Pulmonary artery endothelial cell (primary cell): ENCODE measurements at regions not wholly inside any gene's neighbourhood (a gene's known extent, or its start where the extent isn't known, plus 50 kb on each side); places are given as distances from the start of the nearest gene placed in this dataset.

Experiments
- DNase-seq: peaks from one replicate; pipeline ENCODE4 v3.0.0-alpha.2; 2011; ENCODE audit warnings: low read depth, low spot score

DNA sequence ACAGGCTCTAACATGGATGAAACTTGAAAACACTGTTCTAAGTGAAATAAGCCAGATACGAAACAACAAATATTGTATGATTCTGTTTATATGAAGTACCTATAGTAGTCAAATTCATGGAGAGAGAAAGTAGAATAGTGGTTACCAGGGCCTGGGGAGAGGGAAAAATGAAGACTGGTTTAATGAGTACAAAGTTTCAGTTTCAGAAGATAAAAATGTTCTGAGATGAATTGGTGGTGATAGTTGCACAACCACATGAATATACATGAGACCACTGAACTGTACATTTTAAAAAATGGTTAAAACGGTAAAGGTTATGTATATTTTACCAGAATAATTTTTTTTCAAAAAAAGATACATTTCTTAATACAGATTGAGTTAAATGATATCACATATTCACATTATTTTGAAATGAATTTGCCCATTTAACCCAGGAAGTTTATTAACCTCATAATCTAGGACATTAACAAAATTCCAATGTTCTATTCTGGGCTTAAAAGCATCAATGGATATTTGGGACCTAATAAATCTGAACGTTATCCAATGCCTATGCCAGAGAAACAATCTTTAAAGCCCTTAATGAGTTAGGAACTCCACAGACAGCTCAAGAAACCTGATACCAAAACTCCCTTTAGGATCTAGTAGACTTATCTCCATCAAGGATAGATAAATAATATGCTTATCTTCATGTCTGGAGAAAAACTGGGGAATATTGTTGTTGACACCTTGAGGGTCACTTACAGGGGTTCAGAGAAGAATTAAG, 521.3 kb downstream of the EFNA5 start:
- no peak for DNase-seq

DNA sequence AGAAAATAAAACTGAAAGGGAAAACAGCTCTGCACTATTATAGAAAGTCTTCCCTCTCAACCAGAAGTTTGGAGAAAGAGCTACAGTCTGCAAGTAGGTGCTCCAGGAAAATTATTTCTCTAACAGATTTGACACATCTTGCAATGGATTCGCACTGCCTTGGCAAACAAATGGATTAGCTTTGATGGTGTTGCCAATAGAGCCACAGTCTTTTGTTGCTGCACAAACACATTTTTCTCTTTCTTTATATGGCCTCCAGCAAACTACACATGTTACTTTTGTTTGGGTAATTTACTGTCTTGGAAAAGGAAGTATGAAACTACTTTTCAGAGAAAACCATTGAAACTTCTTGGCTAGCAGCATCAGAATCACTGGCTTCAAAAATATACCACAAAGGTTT, 523.1 kb downstream of the EFNA5 start:
- DNase-seq, result no peak

DNA sequence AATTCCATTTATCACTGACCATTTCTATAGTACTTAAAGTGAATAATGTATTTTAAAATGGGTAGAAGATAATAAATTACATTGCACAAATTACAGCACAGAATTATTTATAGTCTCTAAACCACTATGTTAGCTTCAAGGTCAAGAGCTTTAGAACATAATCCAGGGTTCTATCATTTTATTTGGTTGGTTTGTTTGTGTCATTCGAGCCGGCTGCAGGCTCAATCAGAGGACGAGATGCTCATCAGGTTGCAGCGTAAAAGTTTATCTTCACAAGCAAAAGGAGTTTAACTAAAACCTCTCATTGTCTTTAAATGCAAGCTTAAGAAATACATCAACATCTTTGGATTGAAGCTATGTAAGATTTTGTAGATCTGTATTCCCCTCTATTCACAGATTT, 523.8 kb downstream of the EFNA5 start:
- no peak for DNase-seq

DNA sequence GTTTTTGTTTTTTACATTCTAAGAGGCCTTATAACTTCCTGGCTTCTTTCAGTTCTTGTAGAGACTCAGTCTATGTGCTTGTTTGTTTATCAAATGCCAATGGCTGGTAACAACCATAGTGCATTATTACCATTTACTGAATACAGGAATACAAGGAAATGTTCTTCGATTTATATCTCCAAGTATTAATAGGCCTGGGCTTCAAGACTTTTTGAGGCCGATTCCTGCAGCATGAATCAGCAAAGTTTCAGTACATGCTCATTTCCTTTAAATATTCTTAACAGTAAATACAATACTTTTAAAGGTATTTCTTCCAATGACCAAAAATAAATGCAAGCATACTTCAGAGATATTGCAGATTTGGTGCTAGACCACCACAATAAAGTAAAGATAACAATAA, 535.3 kb downstream of the EFNA5 start:
- DNase-seq, result peak; percentile 45

DNA sequence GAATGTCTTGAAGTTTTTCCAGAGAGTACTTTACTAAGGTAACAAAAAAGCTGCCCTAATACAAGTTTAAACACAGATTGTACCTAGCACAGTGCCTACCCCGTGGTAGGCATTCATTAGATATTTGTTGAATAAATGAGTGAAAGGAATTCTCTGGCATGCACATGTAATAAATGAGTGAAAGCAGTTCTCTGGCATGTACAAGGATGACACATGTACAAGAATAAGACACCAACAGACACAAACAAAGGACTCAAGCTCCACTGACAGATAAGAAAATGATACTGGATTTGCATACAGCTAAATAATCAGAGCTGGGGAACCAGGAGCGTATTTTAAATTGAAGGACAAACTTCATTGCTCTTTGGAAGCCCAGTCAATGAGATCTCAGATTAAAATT, 535.8 kb downstream of the EFNA5 start:
- DNase-seq, result no peak

DNA sequence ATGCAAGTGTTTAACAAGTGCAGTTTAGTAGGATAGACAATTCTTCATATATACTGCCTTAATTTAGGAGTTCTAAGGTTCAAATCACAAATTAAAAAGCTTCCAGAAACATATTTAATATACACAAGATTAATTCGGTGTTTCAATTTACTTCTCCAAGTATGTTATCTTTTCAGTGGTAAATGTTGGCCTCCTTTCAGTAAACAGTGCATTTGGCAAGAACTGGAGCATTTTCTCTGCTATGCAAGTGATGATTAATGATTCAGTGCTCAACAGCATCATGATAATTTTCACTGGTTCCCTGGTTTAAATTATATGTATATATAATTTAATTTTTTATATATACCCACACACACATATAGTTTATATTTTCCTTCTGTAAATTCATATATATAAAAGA, 541.7 kb downstream of the EFNA5 start:
- no peak for DNase-seq

DNA sequence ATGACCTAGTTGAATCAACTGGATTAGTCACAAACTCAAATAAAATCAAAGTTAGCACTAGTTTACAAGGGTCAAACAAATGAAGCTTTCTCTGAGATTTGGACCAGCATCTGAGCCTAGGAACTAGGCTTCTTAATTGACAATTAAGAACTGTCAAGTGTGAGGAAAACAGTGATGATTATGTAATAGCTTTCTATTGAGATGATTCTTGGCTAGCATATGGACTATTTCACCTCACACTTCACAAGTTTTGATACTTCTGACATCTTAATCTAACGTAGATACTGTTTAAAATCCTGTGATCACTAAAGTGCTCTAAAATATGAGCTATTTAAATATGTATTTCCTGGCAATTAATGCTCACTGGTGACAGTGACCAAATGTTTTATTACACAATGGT, 542.9 kb downstream of the EFNA5 start:
- DNase-seq, result no peak

DNA sequence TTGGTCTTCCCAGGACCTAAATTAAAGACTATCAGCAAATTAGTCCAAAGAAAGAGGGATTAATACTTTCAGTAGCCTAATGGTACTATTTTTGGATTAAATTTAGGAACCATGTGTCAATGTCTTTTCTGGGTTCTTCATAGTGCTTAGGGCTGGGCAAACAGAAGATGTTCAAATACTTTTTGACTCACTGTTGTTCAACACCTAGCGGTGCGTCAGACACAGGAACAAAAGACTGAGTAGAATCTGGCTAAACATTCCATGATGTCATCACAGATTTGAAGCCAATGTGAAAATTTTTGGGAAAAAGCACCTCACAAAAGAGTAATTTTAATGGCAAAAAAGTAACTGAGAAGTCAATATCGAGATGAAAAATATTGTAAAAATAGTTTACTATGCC, 544.4 kb downstream of the EFNA5 start:
- DNase-seq, result no peak

DNA sequence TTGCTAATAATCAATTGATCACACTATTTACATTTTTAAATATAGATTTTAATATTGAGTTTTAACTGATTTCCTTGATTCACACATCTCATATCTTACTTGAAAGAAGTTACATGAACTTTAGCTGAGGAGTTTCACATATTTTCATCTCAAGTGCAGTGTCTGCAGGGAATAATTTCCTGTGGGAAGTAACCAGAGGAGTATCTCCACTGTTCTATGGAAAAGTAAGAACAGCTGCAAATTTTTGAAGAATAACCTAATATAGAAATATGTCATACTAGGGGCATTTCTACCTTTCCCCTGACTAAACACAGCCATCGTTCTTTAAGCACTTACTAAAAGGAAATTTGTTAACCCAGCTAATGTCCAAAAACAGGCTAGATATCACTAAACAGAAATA, 546.4 kb downstream of the EFNA5 start:
- DNase-seq, result no peak

DNA sequence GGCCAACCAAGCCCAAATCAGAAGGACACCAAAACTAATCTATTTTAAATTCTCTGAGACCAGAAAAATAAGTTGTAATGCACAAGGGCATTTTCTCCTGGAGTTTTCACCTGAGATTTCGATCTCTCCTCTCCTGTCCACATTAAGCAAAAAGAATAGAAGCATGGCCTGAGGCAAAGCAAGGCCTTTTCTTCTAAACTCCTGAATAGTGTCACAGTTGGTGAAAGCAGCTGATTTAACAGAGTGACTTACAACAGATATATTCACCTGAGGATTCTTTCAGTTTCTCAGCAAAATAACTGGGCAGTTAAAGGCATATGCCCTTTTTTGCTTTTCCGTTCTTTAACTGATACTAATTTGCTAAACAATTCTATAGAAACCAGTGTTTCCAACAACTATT, 547.7 kb downstream of the EFNA5 start:
- DNase-seq, result no peak

DNA sequence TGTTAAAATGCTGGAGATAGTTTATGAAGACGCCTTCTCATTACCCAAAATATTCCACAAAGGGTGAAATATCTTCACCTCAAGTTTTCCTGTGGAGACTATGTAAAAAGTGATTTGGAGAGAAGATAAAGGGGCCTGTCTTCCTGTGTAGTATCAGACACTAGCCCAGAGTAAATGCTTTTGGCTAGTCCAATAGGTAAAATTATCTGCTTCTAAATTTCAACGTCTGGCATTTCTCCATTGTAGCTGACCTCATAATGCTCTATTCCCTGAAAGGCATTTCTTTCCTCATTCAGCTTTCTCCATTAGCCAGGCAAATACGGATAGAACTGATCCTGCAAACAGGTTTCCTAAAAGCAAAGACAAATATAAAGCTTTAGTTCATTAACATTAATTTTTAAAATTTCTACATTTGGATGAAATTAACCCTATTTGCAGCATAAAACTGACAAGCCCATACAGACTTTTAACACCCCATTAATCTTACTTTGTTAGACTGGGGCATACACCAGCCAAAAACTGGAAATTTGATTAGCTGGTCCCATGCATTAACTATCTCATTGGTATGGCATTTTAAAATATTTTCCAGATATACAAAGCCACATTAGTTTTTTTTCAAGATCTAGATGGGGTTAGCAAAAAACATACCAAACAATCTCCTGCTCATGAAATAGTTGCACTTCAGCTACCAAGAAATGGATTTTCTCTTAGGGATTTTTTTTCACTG, 548.8 kb downstream of the EFNA5 start:
- DNase-seq, result no peak

DNA sequence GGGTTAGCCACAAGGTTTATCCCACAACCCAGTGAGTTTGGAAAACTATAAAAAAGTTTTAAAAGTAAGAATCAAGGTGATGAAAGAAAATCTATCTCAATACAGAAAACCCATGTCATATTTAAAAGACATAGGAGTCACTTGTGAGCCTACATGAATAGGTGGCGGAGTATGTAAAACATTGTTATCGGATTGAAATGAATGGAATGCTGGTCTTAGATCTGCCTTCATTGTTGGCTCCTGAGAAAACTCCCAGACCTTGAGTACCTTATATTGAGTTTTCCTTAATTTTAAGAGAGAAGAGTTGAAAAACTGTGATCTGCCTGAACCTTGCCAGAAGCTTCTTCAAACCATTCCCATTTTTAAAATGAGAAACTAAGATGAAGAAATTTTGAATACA, 551.1 kb downstream of the EFNA5 start:
- no peak for DNase-seq

DNA sequence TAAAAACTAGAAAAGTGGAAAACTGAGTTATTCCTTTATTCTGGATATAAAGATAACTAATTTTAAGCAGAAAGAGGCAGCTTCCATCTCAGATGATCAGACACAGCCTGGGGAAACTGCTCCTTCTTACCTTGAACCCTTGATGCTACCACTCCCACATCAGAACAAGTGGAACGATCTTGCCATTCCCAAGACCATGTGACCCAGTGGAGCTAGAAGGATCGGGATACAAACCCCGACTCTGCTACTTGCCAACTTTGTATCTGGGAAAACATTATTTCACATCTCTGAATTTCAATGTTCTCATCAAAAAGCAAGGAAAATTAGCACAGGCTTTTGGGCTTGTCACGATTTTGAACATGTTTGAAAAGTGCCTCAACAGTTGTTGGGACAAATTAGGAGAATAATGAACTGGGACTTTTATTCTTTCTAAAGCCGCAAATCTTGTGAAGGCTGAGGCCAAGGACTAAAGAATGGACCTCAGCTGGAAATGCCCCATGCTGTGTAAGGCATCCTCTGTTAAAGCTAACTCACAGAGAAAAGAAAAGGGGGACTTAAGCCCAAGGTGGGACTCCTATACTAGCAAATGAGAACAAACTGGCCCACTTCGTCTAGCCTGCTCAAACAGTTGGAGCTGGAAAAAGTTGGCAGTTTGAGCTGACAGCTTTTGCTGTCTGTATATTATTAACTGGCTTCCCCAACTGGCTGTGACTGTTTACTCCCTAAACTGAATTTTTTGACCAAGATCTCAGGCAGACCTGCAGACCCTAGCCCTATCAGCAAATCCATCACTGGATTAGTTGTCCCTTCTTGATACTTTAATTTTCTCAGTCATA, 552.3 kb downstream of the EFNA5 start:
- DNase-seq, result no peak

DNA sequence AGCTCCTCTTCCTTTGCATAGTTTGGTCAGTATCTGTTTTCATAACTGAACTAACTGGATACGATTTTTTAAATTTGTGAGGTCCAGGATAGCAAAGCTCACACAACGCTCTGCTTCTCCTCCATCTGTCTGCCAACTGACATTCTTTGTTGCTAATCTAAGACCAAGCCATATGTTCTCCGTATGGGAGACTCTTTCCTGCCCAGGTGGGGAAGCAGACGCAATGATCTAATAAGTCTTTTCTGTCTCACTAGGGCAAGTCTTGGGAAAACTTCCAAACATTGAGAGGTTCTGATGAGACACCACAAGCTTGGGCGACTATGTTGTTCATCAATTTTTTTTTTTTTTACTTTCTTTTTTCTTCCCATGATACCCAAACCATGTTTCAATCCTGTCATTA, 558.5 kb downstream of the EFNA5 start:
- DNase-seq, result no peak

DNA sequence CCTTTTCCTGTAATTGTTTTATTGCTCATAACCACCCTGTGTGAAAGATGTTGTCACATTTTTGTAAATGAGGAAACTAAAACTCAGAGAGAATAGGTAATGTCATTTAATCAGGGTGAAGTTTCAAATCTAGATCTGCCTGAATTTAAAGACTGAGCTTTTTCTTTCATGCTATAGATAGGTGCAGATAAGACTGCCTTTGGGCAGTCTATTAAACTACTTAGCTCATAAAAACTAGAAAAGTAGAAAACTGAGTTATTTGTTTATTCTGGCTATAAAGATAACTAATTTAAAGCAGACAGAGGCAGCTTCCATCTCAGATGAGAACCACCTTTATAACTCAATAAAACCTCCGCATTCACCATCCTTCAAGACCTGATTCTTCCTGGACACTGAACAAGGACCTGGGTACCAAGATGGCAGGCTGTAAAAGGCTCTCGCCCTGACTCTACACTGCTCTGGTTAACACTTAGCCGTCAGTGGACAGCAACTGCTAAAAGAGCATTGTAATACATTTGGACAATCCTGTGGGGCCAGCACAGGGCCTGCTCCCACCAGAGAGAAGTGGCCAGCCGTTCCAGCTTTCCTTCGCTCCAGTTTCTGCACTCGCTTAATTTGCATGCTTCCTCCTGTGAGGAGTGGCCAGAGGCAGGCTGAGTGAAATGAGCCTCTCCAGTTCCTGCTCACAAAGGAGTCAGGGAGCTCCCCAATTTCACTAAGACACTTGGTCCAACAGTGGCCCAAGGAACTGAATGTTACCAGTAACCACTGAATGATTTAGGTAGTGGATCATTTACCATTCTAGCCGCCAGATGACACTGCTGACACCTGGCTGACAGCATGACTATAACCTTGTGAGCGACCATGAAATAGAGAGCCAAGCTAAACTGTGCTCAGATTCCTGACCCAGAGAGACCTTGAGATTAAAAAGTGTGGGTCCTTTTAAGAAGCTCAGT, 566.4 kb downstream of the EFNA5 start:
- no peak for DNase-seq

DNA sequence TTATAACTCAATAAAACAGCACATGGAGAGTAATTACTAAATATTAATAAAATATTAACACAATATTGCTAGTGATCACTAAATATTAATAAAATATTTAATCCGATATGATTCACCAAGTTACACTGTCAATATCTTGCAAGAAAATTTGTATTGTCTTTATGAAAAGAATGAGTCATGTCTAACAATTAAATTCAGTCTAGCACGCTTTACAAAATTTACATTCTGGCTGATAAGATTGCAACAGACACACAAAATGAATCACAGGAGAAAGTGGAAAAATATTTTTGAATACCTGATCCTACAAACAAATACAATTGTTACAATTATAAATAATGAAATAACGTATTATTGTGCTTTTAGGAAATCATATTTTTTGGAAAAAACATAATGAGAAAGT, 567.2 kb downstream of the EFNA5 start:
- DNase-seq, result no peak

DNA sequence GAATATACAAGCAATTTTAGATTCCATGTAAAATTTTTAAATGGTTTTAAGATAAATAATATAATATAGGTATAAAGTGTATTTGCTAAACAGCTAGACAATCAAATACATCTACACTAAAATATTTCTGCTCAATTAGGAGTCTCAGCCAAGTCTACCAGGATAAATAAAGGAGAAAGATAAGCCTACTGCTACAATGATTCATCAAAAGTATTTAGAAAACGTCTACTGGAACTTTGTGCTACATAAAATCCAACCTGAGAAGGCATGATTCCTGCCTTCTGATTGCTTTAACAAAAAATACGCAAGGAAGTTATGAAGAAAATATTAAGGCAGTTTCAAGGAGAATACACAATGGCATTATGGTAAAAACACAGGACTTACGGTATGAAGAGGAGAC, 570.6 kb downstream of the EFNA5 start:
- DNase-seq, result no peak

DNA sequence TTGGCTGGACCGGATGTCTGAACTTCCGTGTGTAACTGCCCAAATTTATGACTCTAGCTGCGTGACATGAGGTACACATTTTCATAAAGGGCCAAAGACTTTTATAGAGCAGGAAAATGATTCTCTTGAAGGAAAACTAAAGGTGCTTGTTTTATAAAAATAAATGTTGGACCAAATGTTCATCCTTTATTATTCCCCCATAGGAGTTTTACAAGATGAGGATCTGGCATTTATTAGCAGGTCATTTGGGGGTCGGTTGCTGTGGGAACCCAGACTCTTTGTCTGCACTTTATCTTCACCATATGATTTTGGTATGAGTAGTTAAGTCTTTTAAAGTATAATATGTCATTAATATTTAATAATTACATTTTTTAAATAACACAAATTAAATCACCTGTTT, 571.2 kb downstream of the EFNA5 start:
- DNase-seq, result no peak

DNA sequence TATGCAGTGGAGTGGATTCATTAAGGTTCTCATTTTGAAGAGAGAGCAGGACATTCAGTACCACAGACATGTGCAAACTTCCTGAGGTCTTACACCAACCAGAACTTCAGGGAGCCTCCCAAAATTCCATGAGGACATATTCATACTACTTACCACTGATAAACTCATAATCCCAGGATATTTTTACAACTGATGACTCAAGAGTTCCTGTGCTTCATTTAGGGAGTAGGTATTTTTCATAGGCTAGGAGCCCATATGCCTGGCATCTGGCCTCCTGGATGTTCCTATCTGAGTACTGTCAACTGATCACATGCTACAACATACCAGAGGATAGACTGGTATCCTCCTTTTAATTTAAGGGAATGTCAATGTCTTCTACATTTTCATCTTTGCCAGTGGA, 578.0 kb downstream of the EFNA5 start:
- DNase-seq, result no peak

DNA sequence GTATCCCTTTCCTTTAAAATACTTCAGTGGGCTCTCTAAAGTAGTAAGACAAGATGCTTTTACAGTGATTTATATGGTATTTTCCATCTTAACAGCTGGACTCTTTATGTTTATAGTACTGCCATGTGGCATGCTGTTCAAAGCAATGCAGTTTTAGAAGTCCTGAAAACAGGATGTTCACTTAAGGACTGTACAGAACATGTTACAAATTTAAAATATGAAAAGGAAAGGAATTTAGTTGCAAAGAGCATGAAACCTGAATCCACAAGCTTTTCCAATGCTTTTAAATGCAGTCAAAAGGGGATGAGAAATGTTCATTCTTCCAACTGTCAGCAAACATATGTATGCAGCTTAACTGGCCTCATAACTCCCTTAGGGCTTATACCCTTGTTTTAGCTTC, 580.2 kb downstream of the EFNA5 start:
- no peak for DNase-seq

DNA sequence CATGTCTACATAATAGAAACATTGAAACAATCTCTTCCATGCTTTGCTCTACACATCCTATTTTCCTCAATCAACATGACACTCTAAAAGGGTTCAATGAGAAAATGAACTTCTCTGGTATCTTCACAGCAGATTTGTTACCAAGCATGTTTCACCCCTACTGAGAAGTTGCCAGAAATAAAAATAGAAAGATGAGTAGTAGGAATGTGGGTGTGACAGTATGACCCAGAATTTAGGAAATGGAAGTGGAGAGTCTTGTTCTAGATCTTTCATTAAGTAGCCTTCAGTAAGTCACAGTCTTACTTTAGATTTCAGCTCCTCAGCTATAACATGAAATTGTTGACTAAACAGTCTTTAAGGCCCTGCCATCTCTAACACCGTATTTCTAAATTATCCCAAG, 581.8 kb downstream of the EFNA5 start:
- no peak for DNase-seq
